ENCODE measurements at regions not wholly inside any gene's neighbourhood (a gene's known extent, or its start where the extent isn't known, plus 50 kb on each side); places are given as distances from the start of the nearest gene placed in this dataset.
"Not testable (repeated sequence)": the region's sequence is repeated elsewhere in the genome, so short reads cannot be mapped to it uniquely, and the experiment has no call there.

GRCh38 chr2:83282043-83282795 is 1176.9 kb downstream of the SUCLG1 start:
- no peak for TF ChIP-seq CTCF (IDR thresholded peaks at IDR 0.05; ENCODE audit: control insufficient read depth, insufficient read depth, low read depth, low read length, missing control alignments)
- no peak overlapping the region for H3K4me3 ChIP-seq (ENCODE audit: control insufficient read depth, low read depth, low read length)
- no peak for DNase-seq (ENCODE audit: low read depth)

GRCh38 chr2:83280391-83280790 is 1178.7 kb downstream of the SUCLG1 start:
- DNase-seq (ENCODE audit: low read depth), result no peak
- no peak for TF ChIP-seq CTCF (IDR thresholded peaks at IDR 0.05; ENCODE audit: control insufficient read depth, insufficient read depth, low read depth, low read length, missing control alignments)
- no peak overlapping the region for H3K4me3 ChIP-seq (ENCODE audit: control insufficient read depth, low read depth, low read length)

GRCh38 chr2:83273322-83273721 is 1185.8 kb downstream of the SUCLG1 start:
- H3K4me3 ChIP-seq (ENCODE audit: control insufficient read depth, low read depth, low read length), result no peak overlapping the region
- TF ChIP-seq CTCF (IDR thresholded peaks at IDR 0.05; ENCODE audit: control insufficient read depth, insufficient read depth, low read depth, low read length, missing control alignments), result no peak
- DNase-seq (ENCODE audit: low read depth), result no peak

GRCh38 chr2:83261591-83262136 is 1197.4 kb downstream of the SUCLG1 start:
- DNase-seq (ENCODE audit: low read depth), result no peak
- no peak overlapping the region for H3K4me3 ChIP-seq (ENCODE audit: control insufficient read depth, low read depth, low read length)
- no peak for TF ChIP-seq CTCF (IDR thresholded peaks at IDR 0.05; ENCODE audit: control insufficient read depth, insufficient read depth, low read depth, low read length, missing control alignments)

- no peak for DNase-seq (ENCODE audit: low read depth)
- TF ChIP-seq CTCF (IDR thresholded peaks at IDR 0.05; ENCODE audit: control insufficient read depth, insufficient read depth, low read depth, low read length, missing control alignments), result no peak
- no peak overlapping the region for H3K4me3 ChIP-seq (ENCODE audit: control insufficient read depth, low read depth, low read length)
Observed at GRCh38 chr2:83253848-83254247, 1205.2 kb downstream of the SUCLG1 start.

GRCh38 chr2:83251321-83251872 is 1207.7 kb downstream of the SUCLG1 start:
- DNase-seq (ENCODE audit: low read depth), result no peak
- H3K4me3 ChIP-seq (ENCODE audit: control insufficient read depth, low read depth, low read length), result no peak overlapping the region
- no peak for TF ChIP-seq CTCF (IDR thresholded peaks at IDR 0.05; ENCODE audit: control insufficient read depth, insufficient read depth, low read depth, low read length, missing control alignments)

GRCh38 chr2:83245806-83246537 is 1213.1 kb downstream of the SUCLG1 start:
- not testable (repeated sequence) for H3K4me3 ChIP-seq (ENCODE audit: control insufficient read depth, low read depth, low read length); DNase-seq (ENCODE audit: low read depth)
